Activated B cell treated with CpG ODN at 0.5 μM for 24 hours (primary cell): ENCODE measurements at regions not wholly inside any gene's neighbourhood (a gene's known extent, or its start where the extent isn't known, plus 50 kb on each side); places are given as distances from the start of the nearest gene placed in this dataset.

ENCODE experiments used
- ATAC-seq: fragments of 200-7000 bp; cut with Tn5 transposase; one replicate; pipeline ENCODE4 v1.10.0; 2021; ENCODE audit warnings: low read depth, mild to moderate bottlenecking, moderate library complexity
- CTCF ChIA-PET: fragments of 350-600 bp; sonication (Branson Sonifier 250); formaldehyde crosslinking; loops from one replicate; lab custom pipeline; 2021; ENCODE audit warnings: antibody characterized with exemption; lab: Charles Lee
- POLR2A ChIA-PET: fragments of 350-600 bp; sonication (Branson Sonifier 250); formaldehyde crosslinking; loops from one replicate; lab custom pipeline; 2021; ENCODE audit warnings: antibody characterized with exemption; lab: Charles Lee
- DNase-seq: peaks from one replicate; pipeline ENCODE4 v3.0.0; 2022
- H3K27ac Mint-ChIP-seq: one replicate; pipeline ENCODE4 v1.8.0; 2020; ENCODE audit warnings: mixed read lengths
- H3K27me3 Mint-ChIP-seq: one replicate; pipeline ENCODE4 v1.8.0; 2021; ENCODE audit warnings: mixed read lengths
- H3K36me3 Mint-ChIP-seq: one replicate; pipeline ENCODE4 v1.8.0; 2021; ENCODE audit warnings: low read depth, mixed read lengths
- H3K4me1 Mint-ChIP-seq: one replicate; pipeline ENCODE4 v1.8.0; 2021; ENCODE audit warnings: mixed read lengths
- H3K4me3 Mint-ChIP-seq: one replicate; pipeline ENCODE4 v1.8.0; 2020; ENCODE audit warnings: mild to moderate bottlenecking, mixed read lengths
- H3K9me3 Mint-ChIP-seq: one replicate; pipeline ENCODE4 v1.8.0; 2020; ENCODE audit warnings: mixed read lengths
- CTCF ChIP-seq: fragments of 200-600 bp; IDR thresholded peaks from one replicate; pipeline ENCODE4 v1.8.0; 2022; ENCODE audit warnings: antibody characterized with exemption, mild to moderate bottlenecking
- intact Hi-C: fragments of 100-400 bp; cut with micrococcal nuclease; formaldehyde crosslinking; loops from one replicate; pipeline ENCODE4 v1.15.1; 2024

DNA sequence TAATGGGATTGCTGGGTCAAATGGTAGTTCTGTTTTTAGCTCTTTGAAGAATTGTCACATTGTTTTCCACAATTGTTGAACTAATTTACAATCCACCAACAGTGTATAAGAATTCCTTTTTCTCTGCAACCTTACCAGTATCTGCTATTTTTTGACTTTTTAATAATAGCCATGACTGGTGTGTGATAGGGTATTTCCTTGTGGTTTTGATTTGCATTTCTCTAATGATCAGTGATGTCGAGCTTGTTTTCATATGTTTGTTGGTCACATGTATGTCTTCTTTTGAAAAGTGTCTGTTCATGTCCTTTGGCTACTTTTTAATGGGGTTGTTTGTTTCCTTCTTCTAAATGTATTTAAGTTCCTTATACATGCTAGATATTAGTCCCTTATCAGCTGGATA lies 322.3 kb downstream of the CDH2 start:
- no peak for DNase-seq
- intact Hi-C loops, result no loop called here
- no peaks in the 10 kb centered on the region for H3K27me3 Mint-ChIP-seq

GRCh38 chr18:27848336-27848735 lies 328.6 kb downstream of the CDH2 start:
- Mint-ChIP-seq H3K4me3 (no peak overlapping the region), H3K9me3 (peaks cover 3% of the 10 kb centered on the region), H3K27me3 (no peaks in the 10 kb centered on the region), H3K36me3 (no peaks in the 10 kb centered on the region), H3K4me1 (no peaks in the 10 kb centered on the region), H3K27ac (no peak overlapping the region)
- intact Hi-C loops, result no loop called here
- CTCF ChIA-PET, result no interaction called here
- POLR2A ChIA-PET, result no interaction called here
- ATAC-seq (no peak), DNase-seq (no peak)
- TF ChIP-seq CTCF, result no peak

More for the DNA sequence above, 322.3 kb downstream of the CDH2 start:
- ChIA-PET POLR2A (no interaction called here), CTCF (no interaction called here)
- no peak for ATAC-seq
- Mint-ChIP-seq H3K4me3 (no peak overlapping the region), H3K9me3 (peaks cover 4% of the 10 kb centered on the region), H3K36me3 (no peaks in the 10 kb centered on the region), H3K4me1 (no peaks in the 10 kb centered on the region), H3K27ac (no peak overlapping the region)
- no peak for TF ChIP-seq CTCF

DNA sequence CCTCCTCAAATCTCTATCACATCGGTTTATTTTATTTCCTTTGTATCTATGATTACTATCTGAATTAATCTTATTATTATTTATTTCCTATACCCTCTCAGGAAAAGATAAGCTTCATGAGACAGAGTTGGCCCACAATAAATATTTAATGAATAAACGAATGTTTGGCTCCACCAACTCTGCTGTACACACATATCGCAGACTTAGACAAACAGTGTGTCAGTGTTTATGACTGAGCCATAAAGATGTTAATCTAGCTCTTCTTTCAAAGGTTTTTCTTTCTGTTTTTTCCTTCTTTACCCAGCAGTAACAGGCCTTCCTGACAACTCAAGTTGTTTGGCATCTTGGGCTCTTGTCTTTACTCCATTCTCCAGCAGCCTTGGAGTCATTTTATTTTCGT lies 329.5 kb downstream of the CDH2 start:
- intact Hi-C loops, result no loop called here
- Mint-ChIP-seq H3K27ac (no peak overlapping the region), H3K36me3 (no peaks in the 10 kb centered on the region), H3K4me1 (no peaks in the 10 kb centered on the region), H3K4me3 (no peak overlapping the region), H3K9me3 (peaks cover 5% of the 10 kb centered on the region), H3K27me3 (no peaks in the 10 kb centered on the region)
- DNase-seq (no peak), ATAC-seq (no peak)
- TF ChIP-seq CTCF, result no peak
- CTCF ChIA-PET, result no interaction called here
- POLR2A ChIA-PET, result no interaction called here

DNA sequence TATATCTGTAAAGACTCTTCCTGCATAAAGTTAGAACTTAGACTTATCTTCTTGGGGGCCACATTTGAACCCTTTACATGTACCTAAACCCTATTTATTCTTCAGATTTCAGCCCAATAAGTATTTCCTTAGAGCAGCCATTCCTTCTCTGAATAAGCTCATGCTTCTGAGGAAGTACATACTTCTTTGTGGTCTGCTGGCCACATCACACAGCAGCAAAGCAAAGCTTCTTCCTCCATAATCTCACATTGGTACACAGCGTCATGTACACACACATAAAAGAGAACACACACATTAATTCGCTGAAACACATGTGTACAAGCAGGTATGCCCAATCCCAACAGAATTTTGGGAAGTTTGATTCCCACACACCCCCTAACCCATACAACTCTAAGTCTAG lies 331.0 kb downstream of the CDH2 start:
- H3K27ac Mint-ChIP-seq, result no peak overlapping the region
- no peaks in the 10 kb centered on the region for H3K27me3 Mint-ChIP-seq
- peaks cover 6% of the 10 kb centered on the region for H3K9me3 Mint-ChIP-seq
- H3K4me1 Mint-ChIP-seq, result no peaks in the 10 kb centered on the region
- ChIA-PET POLR2A (no interaction called here), CTCF (no interaction called here)
- H3K36me3 Mint-ChIP-seq, result no peaks in the 10 kb centered on the region
- no peak for TF ChIP-seq CTCF
- no peak overlapping the region for H3K4me3 Mint-ChIP-seq
- intact Hi-C loops, result no loop called here
- ATAC-seq (no peak), DNase-seq (no peak)

- ChIA-PET POLR2A (no interaction called here), CTCF (no interaction called here)
- ATAC-seq, result no peak
- DNase-seq, result no peak
- peaks cover 6% of the 10 kb centered on the region for H3K9me3 Mint-ChIP-seq
- no peak for TF ChIP-seq CTCF
- no peaks in the 10 kb centered on the region for H3K27me3 Mint-ChIP-seq
- no peak overlapping the region for H3K27ac Mint-ChIP-seq
- no peak overlapping the region for H3K4me3 Mint-ChIP-seq
- intact Hi-C loops, result no loop called here
- no peaks in the 10 kb centered on the region for H3K4me1 Mint-ChIP-seq
- no peaks in the 10 kb centered on the region for H3K36me3 Mint-ChIP-seq
These were observed 332.9 kb downstream of the CDH2 start for GRCh38 chr18:27843783-27844777.
